NCI-H748 treated with DMSO at 0.1 percent for 48 hours (cell line): ENCODE measurements at regions not wholly inside any gene's neighbourhood (a gene's known extent, or its start where the extent isn't known, plus 50 kb on each side); places are given as distances from the start of the nearest gene placed in this dataset.
"Not testable (repeated sequence)": the region's sequence is repeated elsewhere in the genome, so short reads cannot be mapped to it uniquely, and the experiment has no call there.

ENCODE experiments used
- DNase-seq: peaks from one replicate; lab custom pipeline; 2025; lab: John Stamatoyannopoulos, UW

GRCh38 chr4:117135634-117136354 lies 50.4 kb upstream of the TRAM1L1 start:
- DNase-seq: no peak

- no peak for DNase-seq
These were observed 51.8 kb upstream of the TRAM1L1 start for GRCh38 chr4:117137145-117137544.

GRCh38 chr4:117138732-117139131 lies 53.4 kb upstream of the TRAM1L1 start:
- not testable (repeated sequence) for DNase-seq

GRCh38 chr4:117154251-117154650 lies 68.9 kb upstream of the TRAM1L1 start:
- no peak for DNase-seq

- no peak for DNase-seq
These were observed 71.4 kb upstream of the TRAM1L1 start for GRCh38 chr4:117156806-117157205.

- DNase-seq: no peak
These were observed 72.0 kb upstream of the TRAM1L1 start for GRCh38 chr4:117157360-117157759.

DNA sequence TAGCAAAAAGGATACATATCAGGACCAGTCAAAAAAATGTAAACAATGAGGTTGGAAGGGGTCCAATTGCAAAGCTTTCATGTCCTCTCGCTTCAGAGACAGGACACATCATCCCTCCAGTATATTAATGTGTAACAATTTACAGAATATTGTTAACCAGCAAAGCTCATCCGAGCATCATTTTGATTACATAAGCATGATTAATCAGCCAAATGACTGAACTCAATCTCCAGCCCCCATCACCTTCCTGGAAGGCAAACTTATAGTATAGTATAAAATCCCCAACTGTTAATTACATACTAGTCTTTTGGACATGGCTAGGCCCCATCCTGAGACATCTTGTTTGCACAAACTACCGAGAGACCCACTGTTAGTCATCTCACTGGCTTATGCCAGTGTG lies 77.6 kb upstream of the TRAM1L1 start:
- DNase-seq: no peak

GRCh38 chr4:117164338-117164737 lies 79.0 kb upstream of the TRAM1L1 start:
- no peak for DNase-seq

DNA sequence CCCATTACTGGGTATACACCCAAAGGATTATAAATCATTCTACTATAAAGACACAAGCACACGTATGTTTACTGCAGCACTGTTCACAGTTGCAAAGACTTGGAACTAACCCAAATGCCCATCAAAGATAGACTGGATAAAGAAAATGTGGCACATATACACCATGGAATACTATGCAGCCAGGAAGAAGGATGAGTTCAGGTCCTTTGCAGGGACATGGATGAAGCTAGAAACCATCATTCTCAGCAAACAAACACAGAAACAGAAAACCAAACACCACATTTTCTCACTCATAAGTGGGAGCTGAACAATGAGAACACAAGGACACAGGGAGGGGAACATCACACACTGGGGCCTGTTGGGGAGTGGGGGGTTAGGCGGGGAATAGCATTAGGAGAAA lies 90.0 kb upstream of the TRAM1L1 start:
- not testable (repeated sequence) for DNase-seq

GRCh38 chr4:117203231-117203630 lies 117.9 kb upstream of the TRAM1L1 start:
- no peak for DNase-seq

DNA sequence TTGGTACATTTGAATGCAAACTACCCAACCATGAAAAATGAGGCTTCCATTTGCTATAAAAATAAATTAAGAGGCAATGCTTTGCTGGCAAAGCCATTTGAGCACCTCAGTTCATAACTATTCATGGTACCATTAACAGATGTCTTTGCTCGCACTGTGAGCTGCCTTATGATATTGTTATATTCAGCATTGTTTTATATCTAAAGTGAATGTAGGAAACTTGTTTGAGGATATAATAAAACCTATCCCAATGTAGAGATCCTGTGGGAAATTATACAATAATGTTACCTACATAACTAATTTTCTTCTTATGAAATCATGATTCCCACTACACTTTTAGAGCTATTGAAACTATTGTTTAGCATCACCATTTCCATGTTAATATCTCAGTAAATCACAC lies 125.2 kb upstream of the TRAM1L1 start:
- DNase-seq: no peak

- no peak for DNase-seq
These were observed 138.9 kb upstream of the TRAM1L1 start for GRCh38 chr4:117224256-117224655.

DNA sequence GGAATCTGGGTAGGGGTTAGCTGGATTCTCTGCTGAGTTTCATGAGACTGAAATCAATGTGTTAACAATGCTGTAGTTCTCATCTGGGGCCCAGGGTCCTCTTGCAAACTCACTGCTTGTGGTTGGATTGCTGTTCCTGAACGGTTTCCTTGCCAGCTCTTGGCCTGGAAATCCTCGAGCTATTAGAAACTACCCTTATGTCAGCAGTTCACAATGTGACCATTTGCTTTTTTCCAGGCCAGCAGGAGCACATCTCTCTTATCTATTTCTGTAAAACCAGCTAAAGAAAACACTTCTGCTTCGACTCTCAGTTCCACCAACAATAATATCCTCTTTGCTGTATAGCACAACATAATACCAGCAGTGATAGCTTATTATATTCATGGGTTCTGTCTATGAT lies 140.1 kb upstream of the TRAM1L1 start:
- no peak for DNase-seq

DNA sequence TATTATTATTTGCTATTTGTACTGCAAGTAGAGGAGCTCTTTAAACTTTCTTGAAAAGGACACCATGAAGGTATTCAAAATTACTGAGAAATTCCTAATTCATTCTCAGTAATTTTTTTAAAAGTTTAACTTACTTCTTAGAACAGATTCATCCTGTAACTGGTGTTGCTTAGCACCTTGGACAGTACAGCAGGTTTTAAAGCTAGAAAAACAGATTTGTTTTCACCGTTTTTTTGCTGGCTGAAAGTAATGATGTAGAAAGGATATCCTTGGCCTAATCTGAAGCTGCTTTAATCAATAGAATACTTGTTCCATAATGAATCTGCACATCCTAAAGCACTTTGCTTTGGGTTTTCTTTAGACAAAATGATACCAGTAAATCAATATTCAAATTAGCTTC lies 142.5 kb upstream of the TRAM1L1 start:
- no peak for DNase-seq

GRCh38 chr4:117239434-117239833 lies 154.1 kb upstream of the TRAM1L1 start:
- no peak for DNase-seq

GRCh38 chr4:117249333-117249732 lies 164.0 kb upstream of the TRAM1L1 start:
- DNase-seq: no peak

DNA sequence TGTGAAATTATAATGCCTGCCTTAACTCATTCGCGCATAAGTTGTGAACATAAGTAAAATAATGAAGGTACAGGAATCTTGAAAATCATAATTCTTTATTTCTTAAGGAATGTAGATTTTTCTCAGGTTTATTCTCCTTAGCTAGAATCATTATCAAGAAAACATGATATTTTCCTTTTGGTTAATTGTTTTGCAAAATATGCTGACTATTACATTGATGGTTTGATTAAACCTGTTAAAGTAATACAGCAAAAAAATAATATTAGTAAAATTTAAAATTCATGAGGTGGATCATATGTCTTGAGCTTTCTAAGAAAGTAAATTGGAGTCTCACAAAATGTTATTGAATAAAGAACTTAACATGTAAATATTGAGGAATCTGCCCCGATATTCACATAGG lies 178.7 kb upstream of the TRAM1L1 start:
- no peak for DNase-seq

GRCh38 chr4:117267317-117267716 lies 181.9 kb upstream of the TRAM1L1 start:
- DNase-seq: no peak

DNA sequence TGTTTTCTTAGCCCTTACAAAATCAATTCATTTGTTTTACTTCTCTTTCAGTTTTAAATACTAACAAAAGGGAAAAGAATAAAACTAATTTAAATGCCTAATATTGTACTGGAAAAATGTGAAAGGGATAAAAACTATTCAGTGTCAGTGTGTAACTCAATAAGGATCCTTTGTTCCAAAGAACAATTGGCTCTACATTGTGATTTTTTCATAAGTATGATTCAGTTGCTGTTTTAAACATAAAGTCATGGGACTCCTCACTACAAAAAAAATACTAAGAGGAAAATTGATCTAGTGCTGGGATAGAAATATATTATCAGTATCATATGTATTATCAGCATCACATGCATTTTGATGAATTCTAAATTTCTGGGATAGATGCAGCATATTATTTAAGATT lies 199.4 kb upstream of the TRAM1L1 start:
- no peak for DNase-seq

DNA sequence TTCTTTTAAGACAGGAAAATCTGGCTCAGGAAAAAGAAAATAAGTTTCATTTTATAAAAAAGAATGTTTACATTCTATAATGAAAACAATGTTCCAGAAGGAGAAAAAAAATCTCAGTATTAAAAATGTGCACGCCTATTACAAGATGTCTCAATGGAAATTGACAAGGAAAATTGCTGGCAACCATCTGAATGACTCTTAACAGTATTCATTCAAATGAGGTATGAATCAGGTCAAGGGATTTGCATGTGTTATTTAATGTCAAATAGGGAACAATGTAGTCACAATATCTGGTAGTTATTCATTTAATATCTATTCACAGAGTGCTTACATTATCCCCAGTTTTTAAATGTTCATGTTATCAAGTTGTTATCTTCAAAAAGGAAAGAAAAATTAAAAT lies 208.4 kb upstream of the TRAM1L1 start:
- DNase-seq: no peak

- no peak for DNase-seq
These were observed 216.8 kb upstream of the TRAM1L1 start for GRCh38 chr4:117302226-117302625.

- DNase-seq: no peak
These were observed 225.8 kb upstream of the TRAM1L1 start for GRCh38 chr4:117311215-117311614.

DNA sequence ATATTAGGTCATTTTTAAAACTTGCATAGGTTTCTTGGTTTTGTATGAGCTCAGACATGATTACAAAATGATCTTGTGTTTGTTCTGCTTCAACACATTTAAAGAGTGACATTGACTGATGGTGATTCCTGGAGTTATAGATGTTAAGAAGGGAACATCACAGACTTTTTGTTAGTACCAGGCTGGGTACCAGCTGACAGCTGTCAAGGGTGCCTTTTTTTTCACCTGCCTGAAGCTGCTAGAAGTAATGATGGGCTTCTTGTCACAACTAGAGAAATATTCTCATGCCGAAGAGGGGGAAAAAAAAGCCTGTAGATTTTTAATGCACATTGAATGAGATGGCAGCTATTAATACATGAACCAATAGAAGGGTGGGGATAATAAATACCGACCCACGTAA lies 226.6 kb upstream of the TRAM1L1 start:
- DNase-seq: no peak

GRCh38 chr4:117324851-117325491 lies 239.6 kb upstream of the TRAM1L1 start:
- DNase-seq: no peak
